ENCODE measurements at regions not wholly inside any gene's neighbourhood (a gene's known extent, or its start where the extent isn't known, plus 50 kb on each side); places are given as distances from the start of the nearest gene placed in this dataset.

- no peak for TF ChIP-seq CTCF (IDR thresholded peaks at IDR 0.05)
- no peak for TF ChIP-seq POLR2A (IDR thresholded peaks at IDR 0.05; ENCODE audit: low read depth)
- TF ChIP-seq EP300 (IDR thresholded peaks at IDR 0.05): no peak
- TF ChIP-seq POLR2AphosphoS5 (IDR thresholded peaks at IDR 0.05): no peak
Measured at GRCh38 chr5:27810458-27810857, 772.1 kb upstream of the CDH9 start.
